Esophagus squamous epithelium (tissue), 4 donors: ENCODE measurements at regions not wholly inside any gene's neighbourhood (a gene's known extent, or its start where the extent isn't known, plus 50 kb on each side); places are given as distances from the start of the nearest gene placed in this dataset.

ENCODE experiments used
- POLR2A ChIP-seq, 4 donors: fragments of 450-650 bp; IDR thresholded peaks; one replicate each; pipeline ENCODE4 v1.6.1; 2017; ENCODE audit warnings: antibody characterized with exemption in 4 of 4, mild to moderate bottlenecking in 4 of 4, moderate library complexity in 3 of 4
- TF ChIP-seq, protein P1 (sequence below), 6 experiments: fragments of 450-650 bp in 4 of 6; fragments of 200-600 bp in 2 of 6; sonication (generic) in 2 of 6; IDR thresholded peaks; one replicate each; pipeline ENCODE4 v1.5.1; 2016 to 2019; ENCODE audit warnings: antibody characterized with exemption in 6 of 6, mild to moderate bottlenecking in 4 of 6, moderate library complexity in 4 of 6

DNA sequence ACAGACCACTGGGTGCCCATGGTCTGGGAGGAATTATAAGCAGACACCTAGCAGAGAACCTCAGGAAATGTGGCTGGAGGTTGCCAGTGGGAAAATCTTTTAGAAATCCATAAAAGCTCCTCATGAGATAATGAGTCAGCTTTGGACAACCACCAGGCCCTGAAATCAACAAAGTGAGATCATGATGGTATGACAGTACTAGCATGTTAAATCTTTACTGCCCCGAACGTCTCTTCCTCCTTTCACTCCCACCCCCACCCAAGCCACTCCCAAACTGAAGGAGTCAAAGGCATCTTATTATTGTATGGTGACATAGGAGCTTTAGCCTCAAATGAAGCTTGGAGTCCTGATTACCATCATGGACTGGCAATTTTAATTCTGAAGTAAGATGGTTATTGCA is 240.0 kb downstream of the DIO2 start:
- TF ChIP-seq, protein P1, sequence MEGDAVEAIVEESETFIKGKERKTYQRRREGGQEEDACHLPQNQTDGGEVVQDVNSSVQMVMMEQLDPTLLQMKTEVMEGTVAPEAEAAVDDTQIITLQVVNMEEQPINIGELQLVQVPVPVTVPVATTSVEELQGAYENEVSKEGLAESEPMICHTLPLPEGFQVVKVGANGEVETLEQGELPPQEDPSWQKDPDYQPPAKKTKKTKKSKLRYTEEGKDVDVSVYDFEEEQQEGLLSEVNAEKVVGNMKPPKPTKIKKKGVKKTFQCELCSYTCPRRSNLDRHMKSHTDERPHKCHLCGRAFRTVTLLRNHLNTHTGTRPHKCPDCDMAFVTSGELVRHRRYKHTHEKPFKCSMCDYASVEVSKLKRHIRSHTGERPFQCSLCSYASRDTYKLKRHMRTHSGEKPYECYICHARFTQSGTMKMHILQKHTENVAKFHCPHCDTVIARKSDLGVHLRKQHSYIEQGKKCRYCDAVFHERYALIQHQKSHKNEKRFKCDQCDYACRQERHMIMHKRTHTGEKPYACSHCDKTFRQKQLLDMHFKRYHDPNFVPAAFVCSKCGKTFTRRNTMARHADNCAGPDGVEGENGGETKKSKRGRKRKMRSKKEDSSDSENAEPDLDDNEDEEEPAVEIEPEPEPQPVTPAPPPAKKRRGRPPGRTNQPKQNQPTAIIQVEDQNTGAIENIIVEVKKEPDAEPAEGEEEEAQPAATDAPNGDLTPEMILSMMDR (IDR thresholded peaks at IDR 0.05): no peak
- no peak for TF ChIP-seq POLR2A (IDR thresholded peaks at IDR 0.05)
